Stimulated activated CD4-positive, alpha-beta T cell treated with anti-CD3 and anti-CD28 coated beads, TNF-alpha, amount 100 ng/mL, for 48 hours (primary cell): ENCODE measurements at regions not wholly inside any gene's neighbourhood (a gene's known extent, or its start where the extent isn't known, plus 50 kb on each side); places are given as distances from the start of the nearest gene placed in this dataset.
"Not testable (repeated sequence)": the region's sequence is repeated elsewhere in the genome, so short reads cannot be mapped to it uniquely, and the experiment has no call there.

Experiments used
- DNase-seq, 3 donors: peaks; one replicate each; pipeline ENCODE4 v3.0.0-alpha.2; 2020; ENCODE audit warnings: low read depth in 3 of 3

DNA sequence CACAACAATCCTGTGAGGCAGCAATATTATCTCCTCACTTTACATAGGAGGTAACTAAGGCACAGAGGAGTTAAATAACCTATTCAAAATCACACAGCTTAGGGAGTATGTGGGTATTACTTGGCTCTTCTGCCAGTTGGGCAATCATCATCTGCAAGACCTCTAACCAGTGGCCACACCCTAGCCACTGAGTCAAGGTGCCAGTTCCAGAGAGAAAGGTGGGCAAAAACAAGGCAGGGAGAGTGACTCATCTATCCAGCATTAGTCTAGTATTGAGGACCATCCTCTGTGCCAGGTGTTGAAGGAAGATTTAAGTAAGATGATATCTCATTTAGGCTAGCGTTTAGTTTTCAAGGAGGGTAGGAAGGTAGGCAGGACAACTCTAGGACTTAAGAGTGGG is 113.9 kb upstream of the EOLA2 start:
- no peak for DNase-seq

DNA sequence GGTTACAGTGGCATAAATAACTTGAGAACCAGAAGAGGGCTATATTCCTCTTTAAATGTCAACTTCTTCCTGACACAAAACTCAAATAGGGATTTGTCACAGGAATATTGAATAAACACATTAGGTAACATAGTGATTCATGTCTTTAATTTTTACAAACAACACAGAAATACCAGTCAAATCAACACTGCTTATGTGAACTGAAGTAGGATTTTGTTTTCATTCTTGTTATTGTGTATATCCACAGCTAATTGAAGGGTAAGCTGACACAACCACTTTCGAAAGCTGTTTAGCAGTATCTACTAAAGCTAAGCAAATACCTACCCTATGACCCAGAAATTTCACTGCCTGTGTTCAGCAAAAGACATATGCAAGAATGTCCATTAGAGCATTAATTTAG is 120.4 kb upstream of the EOLA2 start:
- DNase-seq: no peak

DNA sequence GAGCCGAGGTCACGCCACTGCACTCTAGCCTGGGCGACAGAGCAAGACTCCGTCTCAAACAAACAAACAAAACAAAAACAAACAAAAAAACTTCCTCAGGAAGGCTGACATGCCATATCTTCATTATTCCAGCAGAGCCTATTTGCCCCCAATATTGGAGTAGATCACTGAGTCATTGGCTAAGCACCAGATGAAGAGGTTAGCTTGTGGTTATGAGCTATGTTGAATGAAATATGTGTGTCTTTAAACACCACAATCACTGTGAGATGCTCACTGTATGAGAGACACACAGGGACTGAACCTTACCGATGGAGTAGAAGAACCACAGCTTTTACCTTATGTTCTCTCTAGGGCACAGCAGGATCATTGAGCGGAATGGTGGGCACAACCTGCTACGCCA is 122.1 kb upstream of the EOLA2 start:
- DNase-seq: no peak

DNA sequence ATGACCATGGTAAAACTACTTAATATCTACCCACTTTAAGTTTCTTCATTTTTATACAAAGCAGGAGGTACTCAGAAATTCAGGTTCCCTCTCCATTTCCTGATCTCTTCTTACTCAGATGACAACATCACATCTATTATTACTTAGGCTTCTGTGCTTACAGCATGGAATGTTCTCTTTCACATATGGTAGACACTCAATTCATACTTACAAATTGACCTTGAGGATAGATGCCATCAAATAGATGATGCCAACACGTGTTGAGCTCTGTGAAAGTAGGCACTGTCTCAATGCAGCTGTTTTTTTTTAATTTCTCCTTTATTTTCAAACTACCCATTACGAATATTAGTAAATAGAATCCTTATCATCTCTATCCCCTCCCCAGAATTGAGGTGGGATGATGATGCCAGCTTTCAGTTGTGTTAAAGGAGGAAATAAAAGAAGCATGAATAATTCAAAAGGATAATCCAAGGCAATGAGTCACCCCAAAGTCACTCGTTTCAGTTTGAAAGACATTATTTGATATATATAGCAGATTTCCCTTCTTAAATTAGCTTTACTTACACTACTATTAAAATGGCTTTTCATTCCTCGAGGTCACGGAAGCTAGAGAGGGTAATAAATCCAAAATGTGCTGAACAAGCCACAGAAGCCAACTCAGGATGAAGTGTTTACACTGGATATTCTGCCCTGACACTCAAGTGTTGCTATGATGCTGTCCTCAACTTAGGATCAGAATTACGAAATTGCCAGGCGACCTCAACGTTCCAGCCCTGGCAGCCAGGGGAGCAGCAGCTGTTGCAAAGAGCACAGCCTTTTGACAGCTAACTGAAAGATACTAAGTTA is 124.2 kb upstream of the EOLA2 start:
- no peak for DNase-seq

DNA sequence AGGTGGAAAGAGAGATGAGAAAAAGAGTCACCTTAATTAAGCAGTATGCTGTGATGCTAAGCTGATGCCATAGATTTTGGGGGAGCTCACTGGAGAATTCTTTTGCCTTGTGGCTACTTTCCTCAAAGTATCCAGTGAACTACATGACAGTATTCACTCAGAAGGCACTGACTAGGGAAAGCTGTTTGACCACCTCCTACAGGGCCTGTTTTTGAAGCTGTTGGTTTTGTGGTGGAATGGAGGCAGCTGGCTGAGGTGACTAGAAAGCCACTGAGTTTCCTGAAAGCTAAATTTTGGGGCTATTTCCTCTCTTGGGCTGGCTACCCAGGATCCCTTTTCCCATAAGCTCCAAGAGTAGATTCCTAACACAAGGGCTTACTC is 124.8 kb upstream of the EOLA2 start:
- DNase-seq: no peak

DNA sequence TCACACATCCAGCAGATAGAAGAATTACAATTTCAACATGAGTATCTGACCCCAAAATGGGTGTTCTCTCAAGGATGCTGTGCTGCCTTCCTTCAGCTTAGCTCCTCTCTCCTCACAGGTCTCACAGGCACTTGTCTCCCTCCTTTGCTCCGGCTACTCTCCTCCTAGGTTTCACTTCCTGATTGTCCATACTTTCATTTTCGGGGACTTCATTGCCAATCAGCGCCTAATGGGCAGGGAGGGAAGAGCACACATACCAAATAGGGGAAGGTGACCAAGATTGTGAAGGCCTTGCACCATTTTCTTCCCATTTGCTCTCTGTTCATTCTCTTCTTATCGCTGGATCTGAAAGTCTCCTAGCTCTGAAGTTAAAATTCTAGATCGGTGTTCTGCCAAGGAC is 125.4 kb upstream of the EOLA2 start:
- DNase-seq: no peak

DNA sequence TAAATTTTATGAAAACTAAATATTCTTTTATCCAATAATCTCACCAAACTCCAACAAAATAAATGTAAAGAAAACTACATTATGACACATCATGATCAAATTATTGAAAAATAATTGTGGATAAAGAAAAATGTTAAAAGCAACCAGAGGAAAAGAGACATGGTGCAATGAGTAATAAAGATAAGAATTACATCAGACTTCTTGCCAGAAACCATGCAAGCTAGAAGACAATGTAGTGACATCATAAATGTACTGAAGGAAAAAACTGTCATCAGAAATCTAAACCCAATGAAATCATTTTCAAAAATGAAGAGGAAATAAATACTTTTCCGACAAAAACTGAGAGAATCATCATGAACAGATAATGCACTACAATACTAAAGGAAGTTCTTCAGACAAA is 135.9 kb upstream of the EOLA2 start:
- DNase-seq: no peak

DNA sequence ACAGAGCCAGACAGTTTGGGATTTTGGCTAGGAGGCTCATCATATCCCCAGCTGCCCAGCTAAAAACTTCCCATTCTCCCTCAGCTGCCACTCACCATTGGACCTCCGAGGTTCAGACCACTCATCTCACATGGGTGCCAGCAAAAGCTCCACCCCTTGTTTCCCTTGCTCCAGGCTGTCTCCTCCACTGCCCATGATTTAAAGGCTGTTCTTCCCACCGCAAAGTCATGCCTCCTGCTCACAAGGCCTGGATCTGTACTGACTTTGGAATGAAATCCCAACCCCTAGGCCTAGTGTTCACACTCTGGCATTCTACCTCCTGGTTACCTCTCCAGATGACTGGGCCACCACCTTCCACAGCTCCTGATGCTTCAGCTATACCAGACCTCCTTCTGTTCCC is 142.2 kb upstream of the EOLA2 start:
- DNase-seq: no peak

DNA sequence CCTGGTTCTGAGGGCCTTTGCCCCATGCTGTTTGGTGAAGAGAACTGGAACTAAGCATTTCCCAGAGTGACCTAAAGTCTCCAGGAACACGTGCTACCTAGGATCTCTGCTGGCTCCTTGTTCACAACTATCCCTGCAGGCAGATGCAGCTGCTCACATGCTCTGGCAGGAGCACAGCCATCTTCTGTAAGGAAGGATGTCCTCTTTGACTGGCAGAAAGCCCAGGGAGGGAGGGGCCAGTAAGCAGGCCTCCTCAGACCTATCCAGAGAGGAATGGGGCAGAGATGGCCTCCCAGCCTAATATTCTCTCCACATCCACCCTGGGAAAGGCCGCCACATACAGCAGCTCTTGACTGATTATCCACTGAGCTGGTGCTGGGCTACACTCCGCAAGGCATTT is 142.8 kb upstream of the EOLA2 start:
- DNase-seq: no peak

DNA sequence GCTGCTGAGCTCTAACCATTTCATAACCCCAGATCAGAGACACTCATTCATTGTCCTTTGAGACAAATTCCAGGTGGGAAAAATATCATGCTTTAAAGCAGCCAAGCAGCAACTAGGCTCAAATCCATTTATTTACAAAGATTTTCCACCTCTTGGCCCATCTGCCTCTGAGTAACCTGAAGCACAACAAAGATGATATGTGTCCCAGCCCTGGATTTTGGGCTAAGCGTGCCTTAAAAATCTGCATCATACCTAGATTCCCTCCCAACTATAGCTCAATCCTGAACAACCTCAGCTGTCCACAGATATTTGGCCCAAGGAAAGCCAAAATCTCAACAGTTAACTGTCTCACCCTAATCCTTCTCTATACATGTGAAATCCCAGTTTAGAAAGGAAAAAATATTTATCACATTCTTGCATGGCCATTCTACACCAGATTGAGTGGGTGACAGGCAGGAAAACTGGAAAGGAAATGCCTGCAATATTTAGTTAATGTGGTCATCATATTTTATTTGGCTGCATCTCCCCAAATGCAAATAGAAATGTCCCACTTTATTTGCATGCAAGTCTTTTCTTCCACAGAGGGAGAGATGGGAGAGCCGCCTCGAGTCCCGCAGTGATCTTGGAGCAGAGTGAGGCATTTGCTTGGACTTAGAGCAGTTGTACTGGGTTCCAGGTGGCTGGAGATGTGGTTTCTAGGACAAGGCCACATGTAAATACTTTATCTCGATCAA is 146.4 kb upstream of the EOLA2 start:
- no peak for DNase-seq

DNA sequence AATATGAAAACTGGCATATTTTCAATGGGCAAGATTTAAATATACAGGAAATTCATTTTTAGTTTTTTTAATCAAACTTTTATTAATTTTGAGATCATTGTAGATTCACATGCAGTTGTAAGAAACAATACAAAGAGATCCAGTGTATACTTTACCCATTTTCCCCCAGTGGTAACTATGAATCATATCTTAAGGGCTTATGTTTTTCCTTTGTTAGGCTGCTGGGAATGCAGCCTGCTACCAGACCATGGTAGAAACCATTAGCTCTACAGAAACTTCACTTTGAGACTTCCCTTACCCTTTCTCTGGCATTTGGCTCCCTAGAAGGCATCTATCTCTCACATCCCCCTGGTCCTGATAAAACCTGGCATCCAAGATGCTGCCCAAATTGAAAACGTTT is 147.6 kb upstream of the EOLA2 start:
- DNase-seq: no peak

DNA sequence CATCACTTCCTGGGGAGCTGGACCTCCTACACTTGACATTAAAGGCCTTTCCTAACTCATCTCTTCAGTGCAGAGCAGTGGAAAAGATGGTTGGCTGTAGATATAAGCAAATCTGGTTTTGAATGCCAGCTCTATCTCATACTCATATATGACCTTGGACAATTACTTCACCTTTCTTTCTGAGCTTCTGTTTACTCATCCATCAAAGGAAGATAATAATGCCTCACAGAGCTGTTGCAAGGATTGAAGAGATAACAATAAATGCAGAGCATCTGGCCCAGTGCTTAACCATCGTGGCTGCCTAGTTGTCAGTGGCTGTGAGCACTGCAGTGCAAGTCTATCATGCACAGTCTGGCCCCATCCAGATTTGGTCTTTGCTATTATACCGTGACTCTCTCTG is 148.1 kb upstream of the EOLA2 start:
- no peak for DNase-seq

DNA sequence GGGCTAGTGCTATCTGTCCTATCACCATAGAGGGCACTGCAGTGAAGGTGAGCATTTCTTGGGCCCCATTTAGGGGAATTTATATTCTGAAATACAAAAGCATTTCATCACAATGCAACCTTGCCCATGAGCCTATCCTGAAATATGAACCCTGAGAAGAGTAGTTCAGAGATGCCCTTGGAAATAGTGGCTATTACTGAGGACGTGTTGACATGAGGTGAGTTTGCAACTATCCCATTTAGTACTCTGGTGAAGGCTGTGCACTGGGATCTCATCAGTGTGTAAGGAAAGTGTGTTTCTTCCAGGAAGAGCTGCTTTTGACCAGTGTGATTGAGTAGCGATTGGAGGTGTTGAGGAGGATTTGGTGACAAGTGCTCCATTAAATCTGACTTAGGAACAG is 149.3 kb upstream of the EOLA2 start:
- no peak for DNase-seq

DNA sequence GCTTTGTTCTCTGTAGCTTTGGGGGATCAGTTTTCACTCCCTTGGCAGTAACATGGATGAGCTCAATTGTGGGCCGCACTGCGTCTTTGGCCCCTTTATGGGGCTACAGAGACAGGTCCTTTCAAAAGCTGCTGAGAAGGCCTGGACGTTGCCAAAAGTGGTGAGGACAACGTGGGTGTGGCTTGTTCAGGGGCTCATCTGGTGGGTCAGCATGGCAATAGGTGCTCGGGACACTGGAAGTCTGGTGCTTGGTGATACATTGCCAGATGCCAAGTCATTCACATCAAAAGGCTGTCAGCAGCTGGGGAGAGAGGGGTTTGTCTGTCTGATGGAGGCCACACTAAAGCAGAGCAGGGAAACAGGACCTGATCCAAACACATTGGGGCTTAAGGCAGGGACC is 149.8 kb upstream of the EOLA2 start:
- no peak for DNase-seq

DNA sequence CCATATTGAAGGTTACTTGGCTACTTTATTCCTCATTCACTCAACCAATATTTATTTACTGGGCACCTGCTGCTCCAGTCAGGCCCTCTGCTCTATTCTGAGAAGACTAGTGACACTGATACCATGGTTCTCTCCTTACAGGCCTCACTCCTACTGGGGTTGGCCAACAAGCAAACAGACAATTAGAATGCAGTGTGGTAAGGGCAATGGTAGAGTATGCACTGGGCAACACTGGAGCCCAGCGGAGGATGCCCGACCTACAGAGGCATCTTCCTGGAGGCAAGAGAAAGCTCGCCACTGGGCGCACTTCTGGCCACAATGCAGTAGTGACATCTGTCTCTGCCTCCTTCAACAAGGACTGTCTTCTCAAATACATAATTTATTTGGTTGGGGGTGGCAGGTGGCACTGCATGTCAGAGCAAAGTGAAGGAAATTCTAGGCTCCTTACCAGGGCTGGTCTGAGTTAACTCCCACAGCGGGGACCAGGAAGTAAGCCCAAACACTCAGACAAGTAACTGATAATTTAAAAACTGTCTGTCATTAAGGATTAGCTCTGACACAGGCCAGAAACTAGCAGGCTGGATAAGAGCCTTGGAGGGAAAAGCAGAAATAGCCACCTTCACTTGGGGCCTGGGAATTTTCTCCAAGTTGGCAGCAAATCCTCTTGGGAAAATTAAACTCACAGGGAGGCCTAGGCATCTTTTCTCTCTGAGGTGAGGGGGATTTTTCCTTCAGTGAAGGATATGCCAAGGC is 150.7 kb upstream of the EOLA2 start:
- no peak for DNase-seq

DNA sequence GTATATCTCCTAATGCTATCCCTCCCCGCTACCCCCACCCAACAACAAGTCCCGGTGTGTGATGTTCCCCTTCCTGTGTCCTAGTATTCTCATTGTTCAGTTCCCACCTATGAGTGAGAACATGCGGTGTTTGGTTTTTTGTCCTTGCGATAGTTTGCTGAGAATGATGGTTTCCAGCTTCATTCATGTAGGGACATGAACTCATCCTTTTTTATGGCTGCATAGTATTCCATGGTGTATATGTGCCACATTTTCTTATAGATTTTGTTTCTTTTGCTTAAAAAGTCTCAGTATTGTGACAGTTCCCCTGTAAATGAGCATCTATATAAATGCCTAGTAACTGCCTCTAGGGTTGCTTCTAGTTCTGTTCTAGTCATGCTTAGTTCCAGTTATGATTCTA is 153.0 kb upstream of the EOLA2 start:
- not testable (repeated sequence) for DNase-seq

DNA sequence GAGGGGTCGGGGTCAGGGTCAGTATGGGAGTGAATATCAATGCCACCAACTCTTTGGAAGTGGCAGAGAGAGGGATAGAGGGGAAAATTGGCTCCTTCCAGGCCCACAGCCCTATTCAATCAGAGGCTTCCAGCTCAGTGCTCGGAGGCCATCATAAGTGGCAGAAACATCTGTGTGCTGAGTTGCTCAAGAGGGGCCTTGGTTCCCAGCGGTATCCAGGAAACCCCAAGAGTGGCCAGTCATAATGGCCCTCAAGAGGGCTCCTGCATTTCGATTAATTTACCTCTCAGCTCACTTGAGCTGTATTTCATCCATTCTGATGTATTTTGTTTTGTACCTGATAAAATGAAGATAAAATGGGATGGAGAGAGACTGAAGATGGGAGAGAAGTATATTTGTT is 154.3 kb upstream of the EOLA2 start:
- no peak for DNase-seq

DNA sequence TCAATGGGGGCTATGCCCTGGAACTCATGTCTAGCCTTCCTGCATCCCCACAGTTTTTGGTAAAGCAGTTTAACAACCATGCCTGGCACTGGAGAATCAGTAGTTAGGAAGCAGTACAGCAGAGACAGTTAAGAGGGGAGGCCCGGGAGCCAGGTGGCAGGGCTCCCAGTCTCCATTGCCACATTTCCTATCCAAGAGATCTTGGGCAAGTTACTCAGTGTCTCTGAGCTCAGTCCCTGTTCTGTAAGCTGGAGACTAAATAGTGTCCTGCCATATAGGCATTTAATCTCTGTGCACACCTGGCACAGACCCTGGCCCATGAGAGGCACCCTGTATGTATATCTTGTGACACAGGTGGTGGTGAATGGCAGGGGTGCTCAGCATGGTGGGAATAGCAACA is 156.1 kb upstream of the EOLA2 start:
- no peak for DNase-seq

DNA sequence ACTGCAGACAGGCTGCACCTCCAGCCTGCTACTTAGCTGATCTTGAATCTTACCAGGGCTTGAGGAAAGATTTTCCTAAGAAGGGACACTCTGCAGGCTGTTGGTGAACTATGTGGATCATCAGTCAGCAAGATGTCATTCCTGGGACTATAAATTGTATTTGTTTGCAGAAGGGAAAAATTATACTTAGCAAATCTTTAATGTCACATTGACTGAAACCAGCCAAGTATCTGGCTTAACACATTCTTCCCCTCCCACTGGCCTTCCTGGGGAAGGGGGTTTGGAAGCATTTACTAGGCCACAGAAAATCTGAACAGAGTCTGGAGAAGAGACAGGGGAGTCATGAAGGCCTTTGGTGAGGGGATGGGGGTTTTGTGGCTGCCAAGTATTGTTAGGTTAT is 156.7 kb upstream of the EOLA2 start:
- DNase-seq: no peak

DNA sequence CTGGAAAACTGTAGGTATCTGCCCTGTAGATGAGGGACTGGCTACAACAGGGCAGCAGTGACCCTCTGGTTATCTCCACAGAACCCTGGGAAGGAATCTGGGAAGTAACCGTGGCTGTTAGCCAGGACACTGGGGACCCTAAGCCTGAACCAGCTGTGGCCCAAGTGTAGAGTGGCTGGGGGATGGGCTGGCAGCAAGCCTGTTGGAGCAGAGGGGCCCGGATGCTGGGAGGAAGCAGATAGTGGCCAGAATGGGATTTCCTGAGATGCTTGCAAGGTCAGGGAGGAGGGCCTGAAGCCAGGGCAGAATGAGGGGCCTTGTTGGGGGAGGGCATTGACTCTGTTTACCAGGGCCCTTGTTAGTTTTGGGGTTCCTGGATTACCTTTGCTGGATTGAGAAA is 161.0 kb upstream of the EOLA2 start:
- no peak for DNase-seq

DNA sequence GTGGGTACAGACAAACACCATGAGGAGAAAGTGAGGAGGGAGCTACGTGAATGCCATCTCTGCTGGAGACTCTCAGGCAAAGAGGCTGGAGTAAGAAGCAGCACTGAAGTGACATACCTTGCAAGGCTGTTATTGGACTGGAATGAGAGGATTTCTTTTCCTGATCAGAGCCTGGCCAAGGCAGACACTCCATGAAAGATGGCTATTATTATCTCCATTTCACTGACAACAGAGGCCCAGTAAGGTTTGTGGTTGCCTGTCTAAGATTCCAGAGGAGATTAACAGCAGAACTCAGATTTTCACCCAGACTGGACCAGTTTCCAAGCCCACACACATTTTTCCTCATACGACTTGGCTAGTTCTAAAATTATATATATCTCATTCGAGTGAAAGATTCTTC is 162.0 kb upstream of the EOLA2 start:
- DNase-seq: no peak

DNA sequence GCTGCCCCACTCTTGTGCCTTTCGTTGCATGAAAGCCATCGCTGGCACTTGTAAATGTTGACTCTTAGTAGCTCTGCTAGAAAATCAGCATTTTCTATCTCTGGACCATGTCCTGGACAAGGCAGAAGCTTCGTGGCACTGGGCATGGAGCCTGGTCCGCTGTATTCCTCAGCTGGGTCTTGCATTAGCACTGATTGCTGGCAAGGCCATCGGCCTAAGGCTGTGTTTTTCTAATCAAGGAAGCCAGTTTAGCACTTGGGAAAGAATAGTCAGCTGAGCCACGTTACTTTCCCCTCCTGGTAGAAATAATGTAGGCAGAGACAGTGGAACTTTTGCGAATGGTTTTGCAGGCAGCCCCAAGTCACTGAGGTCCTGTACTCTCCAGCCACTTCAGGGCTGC is 180.2 kb upstream of the EOLA2 start:
- no peak for DNase-seq

DNA sequence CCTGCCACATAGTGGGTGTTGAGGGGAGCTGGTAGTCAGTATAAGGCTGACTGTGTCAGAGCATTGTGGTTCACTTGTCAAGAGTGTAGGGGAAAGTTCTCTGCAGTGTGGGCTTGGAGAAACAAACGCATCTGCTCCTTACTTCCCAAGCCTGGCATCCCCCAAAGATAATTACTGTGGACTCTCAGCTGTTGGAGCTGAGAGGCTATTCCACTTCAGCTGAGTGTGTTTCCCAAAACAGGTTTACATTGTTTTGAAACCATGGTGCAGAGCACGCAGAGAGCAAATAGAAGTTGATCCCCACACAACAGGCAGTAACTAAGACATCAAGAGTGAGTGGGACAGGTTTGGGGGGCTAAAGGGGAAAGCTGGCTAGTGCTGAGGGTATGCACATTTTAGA is 181.0 kb upstream of the EOLA2 start:
- DNase-seq: no peak
